Embryonic facial prominence (tissue), 1 donor: ENCODE measurements at regions not wholly inside any gene's neighbourhood (a gene's known extent, or its start where the extent isn't known, plus 50 kb on each side); places are given as distances from the start of the nearest gene placed in this dataset.

Source experiments
- DNase-seq: peaks from one replicate; pipeline ENCODE4 v3.0.0-alpha.2; 2016; ENCODE audit errors: extremely low spot score

DNA sequence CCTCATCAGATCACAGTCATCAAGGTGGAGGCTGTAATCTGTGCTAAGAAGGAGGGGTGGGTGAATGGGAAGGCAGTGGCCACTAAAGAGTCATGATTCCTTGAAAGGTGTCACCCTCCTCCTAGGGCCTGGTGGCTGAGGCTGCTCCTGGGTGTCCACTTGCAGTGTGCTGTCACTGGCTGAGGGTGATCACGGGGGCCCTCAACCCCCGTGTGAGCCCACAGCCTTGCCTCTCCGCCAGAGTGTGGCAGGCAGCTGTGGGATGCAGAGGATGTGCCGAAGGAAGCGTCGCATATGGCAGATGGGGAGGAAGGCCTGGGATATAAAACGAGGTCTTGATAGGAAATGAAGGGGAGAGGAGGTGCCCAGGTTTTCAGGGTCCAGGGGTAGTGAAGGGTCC lies 476.5 kb downstream of the PTPRU start:
- no peak for DNase-seq

DNA sequence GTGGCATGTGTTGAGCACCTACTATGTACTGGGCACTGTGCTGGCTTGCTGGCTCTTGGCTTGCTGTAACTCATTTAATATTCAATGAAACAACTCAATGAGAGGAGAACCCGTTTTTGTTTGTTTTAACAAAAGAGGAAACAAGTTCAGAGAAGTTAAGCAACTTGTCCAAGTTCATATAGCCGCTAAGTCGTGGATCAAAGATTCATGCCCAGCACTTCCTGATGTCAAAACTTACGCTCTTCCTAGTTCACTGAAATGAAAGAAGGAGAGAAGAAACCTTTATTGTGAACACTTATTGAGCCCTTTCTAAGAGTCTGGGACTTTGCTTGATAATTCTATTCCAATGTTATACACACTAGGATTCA lies 475.9 kb downstream of the PTPRU start:
- no peak for DNase-seq

DNA sequence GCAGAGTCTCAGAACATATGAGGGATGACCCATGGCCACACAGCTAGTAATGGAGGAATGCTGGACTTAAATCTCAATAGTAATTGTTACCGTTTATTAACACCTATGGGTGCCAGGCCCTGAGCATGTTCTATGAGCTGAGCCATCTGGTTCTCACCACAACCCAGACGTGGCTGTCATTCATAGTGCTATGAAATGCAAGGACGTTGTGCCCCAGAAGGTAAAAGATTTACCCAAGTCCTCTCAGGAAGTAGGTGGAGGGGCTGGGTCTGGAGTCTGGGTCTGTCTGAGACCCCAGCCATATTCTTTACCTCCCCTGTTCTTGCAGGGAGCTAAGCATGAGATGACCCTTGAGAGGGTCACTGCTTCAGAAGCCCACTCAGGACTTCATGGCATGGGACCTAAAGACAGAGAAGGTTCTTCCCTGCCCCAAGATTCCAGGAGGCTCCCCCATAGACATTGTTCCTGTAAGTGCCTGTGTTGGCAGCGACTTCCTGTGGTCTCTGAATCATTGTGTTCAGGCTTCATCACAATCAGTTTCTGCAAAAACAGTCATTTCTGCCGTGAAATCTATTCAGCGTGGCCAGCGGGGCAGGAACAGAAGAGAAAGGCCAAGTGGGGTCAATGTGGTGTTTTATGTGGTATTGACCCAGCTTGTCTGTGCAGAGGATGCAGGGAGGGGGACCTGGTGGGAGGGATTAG lies 475.4 kb downstream of the PTPRU start:
- no peak for DNase-seq

DNA sequence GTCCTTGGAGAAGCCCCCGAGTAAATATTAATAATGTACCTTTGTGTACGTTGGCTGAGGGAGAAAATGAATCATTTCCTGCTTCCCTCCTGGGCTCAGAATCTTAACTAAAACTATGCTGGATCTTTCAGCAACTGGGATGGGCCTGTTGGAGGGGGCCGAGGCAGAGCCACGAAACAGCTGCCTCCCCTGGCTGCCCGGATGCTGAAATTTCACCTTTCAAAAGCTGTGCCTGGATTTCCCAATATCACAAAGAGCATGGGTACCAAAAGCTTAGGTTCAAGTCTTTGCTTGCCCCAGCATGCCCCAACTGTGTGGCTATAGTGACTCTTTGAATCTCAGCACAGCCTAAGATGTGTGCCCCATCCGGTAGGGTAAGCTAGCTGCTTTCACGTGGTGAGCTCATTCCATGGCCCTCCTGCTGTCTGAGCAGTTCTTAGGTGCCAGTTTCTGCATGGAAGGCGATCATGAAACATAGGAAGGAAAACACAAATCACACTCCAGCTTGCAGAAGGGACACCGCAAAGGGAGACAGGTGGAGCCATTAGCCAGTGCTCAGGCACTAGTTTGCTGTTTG lies 473.5 kb downstream of the PTPRU start:
- DNase-seq: no peak

DNA sequence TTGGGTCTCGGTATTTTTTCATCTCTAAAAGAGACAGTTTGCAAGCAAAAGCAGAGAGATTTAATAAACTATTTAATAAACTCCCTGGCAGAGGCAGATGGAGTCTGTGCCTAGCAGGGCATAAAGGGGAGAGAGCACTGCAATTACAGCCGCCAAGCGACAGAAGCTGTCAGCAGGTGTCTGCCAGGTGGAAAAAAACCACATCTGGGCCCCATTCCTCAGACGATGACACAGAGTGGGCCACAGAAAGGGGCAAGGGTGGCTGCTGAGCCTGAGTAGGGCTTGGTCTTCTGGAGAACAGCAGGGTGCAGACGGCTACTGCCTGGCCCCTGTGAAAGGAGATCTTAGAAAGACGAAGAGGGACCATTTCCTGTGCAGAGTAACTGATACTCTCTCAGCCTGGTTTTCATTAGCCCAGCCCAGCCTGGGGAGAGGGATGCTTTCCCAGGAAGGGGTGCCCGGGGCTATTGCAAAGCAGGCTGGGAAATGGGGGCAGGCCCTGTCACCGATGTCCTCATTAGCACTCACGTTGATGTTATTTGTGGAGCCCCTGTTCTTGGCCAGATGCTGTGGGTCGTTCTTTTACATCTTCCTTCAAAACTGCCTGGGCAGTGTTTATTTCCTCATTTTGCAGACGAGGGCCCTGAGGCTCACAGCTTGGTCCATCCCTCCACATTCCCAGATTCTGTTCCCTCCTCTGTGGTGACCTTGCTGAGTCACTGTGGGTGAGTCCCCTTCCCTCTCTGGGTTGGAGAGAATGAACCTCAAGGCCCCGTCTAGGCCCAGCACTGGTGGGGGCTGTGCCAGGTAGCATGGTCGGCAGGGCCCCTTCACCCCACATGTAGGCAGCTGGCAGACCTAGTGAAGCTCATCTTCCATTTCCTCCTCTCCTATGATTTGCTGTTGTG lies 472.7 kb downstream of the PTPRU start:
- peak; percentile 57 for DNase-seq

DNA sequence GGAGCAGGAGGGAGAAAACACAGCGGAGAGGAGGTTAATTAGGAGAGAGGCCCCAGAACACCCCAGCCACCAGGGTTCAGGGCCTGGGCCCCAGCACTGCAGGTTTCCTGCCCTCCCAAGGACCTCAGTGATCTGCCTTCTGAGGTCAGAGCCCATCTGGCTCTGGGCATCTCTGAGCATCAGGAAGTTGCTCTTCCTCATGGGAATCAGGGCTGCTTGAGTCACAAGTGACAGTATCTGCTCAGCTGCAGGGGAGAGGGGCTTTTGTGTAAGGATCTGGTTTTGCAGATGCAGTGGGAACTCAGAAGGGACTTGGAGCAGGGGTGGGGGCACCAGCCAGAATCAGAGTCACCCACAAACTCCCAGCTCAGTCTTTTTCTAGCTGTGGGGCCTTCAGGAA lies 472.1 kb downstream of the PTPRU start:
- DNase-seq: no peak

DNA sequence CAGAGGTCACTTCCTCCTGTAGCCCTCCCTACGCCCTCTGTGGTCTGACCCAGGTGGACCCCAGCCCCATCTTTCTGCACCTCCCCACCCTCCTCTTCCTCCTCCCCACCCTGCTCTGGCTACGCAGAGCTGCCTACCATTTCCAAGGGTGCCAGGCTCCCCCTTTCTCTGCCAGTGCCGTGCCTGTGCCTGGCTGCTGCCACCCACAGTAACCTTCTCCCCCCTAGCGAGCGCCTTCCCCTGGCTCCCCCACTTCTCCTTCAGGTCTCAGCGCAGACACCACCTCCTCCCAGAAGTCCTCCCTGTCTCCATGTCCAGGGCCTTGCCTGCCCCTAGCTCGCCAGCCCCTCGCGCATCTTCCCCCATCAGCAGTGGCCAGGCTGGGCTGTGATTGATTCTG lies 471.5 kb downstream of the PTPRU start:
- DNase-seq: no peak

DNA sequence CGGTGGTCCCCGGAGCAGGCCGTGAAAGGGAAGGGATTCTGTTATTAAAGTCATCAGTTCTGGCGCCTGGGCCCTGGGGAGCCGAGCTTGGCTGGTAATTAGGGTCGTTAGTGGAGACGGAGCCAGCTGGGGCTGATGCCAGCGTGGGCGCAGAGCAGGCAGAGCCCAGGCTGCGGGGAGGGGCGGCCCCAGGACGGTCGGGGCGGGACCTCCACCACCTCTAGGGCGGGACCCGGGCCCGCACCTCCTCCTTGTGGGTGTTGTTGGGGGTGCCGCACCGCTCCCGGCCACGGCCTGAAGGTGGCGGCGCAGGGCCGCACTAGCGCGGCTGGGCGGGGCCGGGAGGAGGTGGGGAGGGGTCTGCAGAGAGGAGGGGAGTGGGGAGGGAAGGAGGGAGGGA lies 470.6 kb downstream of the PTPRU start:
- DNase-seq: no peak

DNA sequence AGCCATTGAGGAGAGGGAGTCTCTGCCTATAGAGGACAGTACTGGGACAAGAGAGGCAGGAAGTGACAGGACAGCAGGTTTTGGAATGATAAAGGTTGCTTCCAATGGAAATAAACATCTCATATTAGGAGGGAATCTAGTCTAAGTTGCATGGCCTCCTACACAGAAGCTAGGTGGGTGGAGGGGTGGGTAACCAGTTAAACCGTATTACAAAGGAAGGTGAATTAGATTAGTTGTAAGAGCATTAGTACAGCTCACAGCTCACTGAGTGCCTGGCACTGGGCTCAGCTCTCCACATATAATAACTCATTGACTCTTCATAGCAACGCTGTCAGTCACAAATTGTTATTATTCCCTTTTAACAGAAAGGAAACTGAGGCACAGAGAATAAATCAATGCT lies 468.1 kb downstream of the PTPRU start:
- no peak for DNase-seq

DNA sequence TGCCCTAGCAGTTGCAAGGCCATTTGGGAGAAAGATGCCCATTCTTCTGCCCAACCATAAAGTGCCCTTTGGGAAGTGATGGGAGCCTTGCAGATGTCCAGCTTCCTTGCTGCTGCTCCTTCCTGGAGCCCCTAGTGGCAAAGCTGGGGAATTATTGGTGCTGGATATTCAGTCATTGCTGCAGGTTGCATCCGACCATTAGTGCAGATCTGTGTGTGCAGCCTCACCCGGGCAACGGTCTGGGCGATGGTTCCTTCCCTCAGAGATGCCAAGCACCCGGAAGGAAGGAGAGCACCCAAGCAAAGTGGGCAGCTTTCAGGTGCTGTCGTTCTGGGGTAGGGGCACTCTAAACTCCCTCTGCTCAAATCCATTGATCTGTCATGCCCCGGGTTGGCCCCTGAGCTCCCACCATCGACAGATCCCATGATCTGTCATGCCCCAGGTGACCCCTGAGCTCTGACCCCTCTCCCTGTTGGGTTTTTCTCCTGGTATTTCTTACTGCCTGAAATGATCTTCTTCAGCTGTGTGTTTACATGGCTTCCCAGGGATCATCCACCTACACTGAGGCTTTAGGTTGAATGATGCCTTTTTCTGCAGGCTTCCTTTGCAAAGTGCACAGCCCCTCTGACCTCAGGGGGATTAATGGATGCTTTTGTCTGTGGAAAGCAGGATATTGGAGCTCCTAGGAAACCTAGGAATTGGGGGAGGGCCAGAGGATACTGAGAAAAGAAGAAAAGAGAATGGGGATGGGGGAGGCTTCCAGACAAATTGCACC lies 467.5 kb downstream of the PTPRU start:
- DNase-seq: no peak

DNA sequence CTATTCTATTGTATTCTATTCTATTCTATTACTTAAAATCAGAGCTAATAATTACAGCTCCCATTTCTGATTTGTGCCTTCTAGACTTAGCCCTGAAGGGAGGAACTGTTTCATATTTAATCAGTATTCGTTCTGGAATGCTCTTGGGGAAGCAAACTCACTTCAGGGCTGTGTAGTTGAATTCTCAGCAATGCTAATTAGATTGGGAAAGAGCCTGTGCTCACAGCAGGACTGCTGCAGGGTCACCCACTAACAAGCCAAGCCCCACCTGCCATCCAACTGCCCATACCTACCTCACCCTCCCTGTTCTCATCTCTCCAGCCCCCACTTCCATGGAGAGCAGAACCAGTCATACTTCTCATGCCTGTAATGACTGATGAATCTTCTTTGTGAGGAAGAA lies 464.2 kb downstream of the PTPRU start:
- no peak for DNase-seq

DNA sequence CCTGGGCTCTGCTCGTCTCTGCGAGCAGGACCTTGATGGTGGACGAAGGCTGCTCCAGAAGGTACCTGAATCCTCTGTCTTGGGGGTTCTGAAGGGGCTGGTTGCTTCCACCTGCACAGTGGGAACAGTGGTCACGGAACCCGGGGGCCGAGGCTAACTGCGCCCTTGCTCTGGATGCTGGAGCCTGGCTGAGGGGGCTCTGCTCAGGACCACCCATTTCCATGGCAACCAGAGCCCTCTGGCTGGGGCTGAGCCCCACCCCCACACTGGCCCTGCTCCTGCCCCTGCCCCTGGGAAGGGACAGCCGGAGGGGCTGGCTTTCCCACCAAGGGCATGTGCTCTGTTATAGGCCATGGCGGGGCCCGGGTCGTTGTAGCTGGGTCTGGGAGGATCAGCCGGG lies 462.3 kb downstream of the PTPRU start:
- DNase-seq: no peak

DNA sequence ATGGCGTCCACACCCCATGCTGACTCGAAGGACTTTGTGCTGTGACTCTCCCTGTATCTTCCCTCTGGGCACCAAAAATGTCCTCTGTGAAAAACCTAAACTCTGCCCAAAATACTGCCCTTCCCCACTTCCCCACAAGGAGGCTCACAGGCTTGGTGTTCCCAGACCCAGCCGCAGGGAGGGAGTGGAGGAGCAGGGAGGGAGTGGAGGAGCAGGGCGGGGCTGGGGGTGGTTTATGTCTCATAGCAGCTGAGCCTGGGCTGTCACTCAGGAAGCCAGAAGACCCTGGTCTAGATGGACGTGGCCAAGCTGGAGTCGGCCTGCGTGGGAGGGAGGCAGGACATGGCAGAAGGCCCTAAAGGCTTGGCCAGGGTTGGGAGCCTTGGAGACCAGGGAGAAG lies 461.7 kb downstream of the PTPRU start:
- no peak for DNase-seq

DNA sequence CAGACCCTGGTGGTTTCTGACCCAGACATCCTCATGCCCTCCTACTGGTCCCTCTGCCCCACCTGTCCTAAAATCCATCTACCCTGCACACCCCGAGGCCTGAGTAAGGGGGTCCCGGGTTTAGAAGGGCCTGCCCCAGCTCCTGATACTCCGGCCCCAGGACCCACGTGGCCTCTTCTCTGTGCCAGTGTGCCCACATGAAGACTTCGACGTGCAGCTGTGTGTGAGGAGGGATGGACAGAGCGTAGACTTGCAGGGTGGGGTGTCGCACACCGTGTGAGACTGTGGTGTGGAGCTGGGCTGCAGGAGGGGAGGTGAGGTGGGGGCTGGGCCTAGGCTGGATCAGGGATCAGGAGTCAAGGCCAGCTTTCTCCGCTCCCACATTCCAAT lies 461.1 kb downstream of the PTPRU start:
- DNase-seq: no peak

DNA sequence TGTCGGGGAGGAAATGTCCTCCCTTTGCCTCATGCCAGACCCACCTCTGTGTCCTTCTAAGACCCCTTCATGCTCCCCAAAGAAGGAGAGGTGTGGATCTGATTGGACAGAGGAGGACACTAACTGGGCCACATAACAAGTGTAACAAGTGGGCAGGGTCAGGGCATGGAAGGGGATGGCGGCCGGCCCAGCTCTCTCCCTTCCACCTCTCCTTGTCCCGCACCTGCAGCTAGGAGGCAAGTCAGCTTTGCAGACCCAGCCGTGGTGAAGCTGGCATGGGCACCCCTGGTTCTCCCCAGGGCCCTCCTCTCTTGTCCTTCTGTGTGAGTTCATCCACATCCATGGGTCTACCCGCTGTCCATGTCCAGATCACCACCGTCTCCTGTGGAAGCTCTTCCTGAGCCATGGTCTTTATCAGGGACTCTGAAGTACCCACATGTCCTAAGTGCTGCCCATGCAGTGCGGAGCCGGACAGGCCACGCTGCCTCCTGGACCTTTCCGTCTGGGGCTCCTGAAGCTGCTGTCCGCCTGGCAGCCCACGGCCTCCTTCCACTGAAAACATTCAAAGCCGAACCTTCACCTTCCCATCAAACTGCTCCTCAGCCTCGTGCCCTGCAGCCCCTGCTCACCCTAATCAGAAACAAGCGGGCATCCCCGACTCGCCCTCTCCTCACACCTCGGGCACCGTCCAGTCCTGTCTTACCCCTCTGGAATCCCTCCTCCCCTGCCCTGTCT lies 460.5 kb downstream of the PTPRU start:
- DNase-seq: no peak

DNA sequence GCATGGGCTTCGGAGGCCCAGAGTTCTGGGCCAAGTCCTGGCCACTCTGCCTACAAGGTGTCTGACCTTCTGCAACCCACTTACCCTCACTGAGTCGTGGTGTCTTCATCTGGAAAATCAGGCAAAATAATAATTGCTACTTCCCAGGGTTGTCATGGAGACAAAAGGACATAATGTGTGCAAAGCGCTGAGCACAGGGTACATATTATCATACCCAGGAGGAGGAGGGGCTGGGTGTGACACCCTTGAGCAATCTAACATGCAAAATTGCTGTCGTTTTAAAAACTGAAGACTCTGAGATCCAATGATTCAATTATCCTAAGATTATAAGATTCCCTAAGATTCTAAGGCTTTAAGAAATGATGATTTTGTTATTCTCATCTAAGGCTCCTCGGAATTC lies 459.5 kb downstream of the PTPRU start:
- DNase-seq: no peak

DNA sequence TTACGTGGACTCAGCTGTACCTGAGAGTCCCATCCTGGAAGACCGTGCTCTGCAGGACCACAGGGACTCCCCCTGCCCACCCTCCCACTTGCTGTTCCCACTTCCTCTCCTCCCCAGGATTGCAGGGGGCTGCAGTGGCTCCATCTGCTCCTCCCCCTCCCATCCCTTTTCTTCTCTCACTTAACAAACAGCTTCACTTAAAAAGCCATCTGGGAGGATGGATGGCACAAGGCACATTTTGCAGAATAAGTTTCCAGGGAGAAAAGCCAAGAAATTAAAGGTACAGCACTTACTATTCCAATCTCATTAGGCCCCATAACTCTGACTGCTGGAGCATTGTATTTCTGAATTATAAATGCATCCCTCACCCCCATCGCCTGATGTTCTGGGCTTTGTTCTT lies 458.7 kb downstream of the PTPRU start:
- DNase-seq: no peak

DNA sequence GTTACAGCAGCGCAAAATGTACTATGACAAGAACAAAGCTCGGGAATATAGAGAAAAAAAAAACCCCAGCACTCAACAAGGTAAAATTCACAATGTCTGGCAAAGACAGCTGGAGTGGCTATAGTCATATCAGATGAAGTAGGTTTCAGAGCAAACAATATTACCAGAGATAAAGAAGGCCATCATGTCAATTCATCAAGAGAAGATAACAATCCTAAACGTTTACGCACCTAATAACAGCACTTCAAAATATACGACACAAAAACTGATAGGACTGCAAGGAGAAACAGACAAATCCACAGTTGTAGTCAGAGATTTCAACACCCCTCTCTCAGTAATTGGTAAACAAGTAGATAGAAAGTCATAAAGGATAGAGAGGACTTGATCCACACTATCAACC lies 455.2 kb downstream of the PTPRU start:
- DNase-seq: no peak

DNA sequence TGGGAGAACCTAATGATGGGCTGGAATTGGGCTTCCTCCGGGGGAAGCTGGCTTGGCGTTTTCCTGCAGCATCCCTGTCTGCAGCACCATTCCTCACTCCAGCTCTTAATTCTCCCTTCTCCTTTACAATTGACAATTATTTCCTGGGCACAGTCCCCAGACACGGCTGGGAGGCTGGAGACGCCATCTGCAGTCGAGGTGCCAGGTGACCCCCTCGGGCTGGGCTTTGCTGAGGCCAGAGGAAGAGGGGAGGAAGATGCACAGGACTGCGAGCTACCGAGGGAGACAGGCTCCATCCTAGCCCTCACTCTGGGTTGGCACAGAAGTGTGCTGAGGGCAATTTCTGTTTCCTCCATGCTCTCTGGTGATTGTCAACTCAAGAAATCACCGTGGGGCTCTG lies 453.8 kb downstream of the PTPRU start:
- DNase-seq: no peak

DNA sequence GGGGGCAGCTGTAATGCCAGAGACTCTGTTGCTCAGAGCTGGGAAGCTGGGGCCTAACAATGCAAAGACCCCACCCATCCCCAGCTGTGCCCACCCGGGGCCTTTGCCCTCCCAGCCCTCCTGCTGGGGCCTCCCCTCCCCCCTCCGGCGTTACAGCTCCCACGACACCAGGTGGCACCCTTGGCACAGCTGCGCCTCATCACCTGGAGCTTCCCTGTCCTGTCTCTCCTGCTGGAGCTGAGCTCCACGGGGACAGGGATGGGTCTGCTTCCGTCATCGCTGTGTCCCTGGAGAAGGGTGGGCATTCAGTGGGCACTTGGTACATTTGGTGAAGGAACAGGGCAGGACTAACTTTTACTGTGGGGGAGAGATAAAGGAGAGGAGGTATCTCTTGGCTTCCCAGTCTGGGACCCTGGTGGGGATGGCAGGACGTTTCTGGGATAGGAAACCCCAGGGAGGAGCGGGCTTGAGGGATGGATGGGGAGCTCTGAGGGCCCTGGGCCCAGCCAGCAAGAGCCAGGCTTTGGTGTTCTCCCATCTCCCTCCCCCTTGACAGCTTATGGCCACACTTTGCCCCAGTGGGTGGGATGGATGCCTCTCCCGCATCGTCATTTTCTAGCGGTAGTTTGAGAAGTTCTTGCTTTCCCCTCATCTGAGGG lies 453.2 kb downstream of the PTPRU start:
- DNase-seq: no peak
